GM21619 (cell line): ENCODE measurements at regions not wholly inside any gene's neighbourhood (a gene's known extent, or its start where the extent isn't known, plus 50 kb on each side); places are given as distances from the start of the nearest gene placed in this dataset.
"Not testable (repeated sequence)": the region's sequence is repeated elsewhere in the genome, so short reads cannot be mapped to it uniquely, and the experiment has no call there.

ENCODE experiments used
- ATAC-seq: cut with Tn5 transposase; IDR thresholded peaks from one replicate; pipeline ENCODE4 v1.9.1; 2021; ENCODE audit not compliant: unreplicated experiment

DNA sequence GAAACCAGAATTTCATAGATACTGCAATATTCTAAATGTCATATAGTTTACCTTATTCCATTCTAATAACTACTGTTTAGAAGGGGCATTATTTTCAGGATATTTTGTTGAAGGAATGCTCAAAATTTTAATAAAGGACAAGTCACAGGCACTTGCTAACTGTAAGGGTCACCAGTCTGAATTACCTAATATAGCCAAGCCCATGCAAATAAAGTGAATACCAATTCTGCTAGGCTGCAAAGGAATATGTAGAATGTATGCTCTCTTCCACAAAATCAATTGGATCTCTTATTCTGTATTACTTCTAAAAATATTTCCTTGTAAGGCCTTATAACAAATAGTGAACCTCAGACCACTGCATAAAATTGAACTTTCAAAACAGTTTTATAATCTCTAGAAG is 52.3 kb upstream of the FAT4 start:
- ATAC-seq: no peak

DNA sequence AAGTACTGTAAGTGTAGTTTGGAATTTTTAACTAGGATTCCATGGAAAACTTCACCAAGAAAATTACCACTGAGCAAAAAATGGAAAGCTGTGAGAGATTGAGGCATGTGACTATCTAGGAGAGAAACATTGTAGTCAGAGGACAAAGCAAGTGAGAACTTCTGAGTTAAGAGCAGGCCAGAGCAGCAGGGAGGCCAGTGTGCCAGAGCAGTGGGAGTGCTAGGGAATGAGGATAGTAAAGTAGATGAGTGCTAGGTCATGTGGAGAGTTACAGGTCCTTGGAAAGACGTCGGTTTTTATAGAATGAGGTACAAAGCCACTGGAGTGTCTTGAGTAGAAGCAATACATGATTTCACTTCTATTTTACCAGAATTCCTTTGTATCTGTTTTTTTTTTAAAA is 52.7 kb upstream of the FAT4 start:
- no peak for ATAC-seq

DNA sequence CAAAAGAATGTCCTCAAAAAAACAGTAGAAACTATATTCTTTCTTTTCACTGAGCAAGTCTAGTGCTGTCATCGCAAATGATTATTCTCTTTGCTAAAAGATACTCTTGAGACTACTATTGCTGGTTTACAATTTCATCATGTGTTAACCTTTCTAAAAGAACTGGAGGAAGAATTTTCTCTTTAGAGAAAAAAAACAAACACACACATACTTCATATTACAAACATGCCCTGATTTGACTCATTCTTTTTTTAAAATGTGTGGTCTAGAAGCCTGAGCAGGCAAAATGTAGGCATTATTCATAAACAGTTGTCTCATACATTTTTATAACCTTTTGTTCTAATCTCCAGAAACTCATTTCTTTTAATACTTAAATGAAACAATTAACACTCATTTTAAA is 60.6 kb upstream of the FAT4 start:
- no peak for ATAC-seq

- no peak for ATAC-seq
These were observed 69.8 kb upstream of the FAT4 start for GRCh38 chr4:125244848-125245450.

DNA sequence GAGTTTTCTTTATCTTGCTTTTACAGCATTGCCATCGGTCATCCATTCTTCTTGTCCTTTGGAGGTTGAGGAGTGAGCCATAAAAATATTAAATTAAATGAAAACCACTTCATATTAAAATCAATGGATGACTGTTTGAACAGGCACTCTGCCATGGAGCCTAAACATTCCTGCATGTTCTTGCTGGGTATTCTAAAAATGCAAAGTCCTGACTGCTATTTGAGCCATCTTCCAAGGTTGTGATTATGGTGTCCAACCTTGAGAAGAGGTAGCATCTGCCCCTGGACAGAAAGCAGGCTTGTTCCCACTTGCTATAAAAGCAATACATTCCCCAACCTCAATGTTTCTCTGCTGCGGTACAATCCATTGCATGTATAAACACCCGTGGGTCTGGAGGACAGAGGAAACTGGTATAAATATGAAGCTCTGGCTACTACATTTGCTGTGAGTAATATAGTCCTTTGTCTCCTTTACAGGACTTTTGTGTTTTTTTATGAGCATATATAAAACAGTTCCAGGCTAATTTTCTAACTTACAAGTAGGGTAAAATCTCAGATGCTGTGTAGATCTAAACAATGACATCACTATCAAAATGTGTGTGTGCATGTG is 70.9 kb upstream of the FAT4 start:
- no peak for ATAC-seq

GRCh38 chr4:125235971-125236370 is 78.8 kb upstream of the FAT4 start:
- ATAC-seq: no peak

DNA sequence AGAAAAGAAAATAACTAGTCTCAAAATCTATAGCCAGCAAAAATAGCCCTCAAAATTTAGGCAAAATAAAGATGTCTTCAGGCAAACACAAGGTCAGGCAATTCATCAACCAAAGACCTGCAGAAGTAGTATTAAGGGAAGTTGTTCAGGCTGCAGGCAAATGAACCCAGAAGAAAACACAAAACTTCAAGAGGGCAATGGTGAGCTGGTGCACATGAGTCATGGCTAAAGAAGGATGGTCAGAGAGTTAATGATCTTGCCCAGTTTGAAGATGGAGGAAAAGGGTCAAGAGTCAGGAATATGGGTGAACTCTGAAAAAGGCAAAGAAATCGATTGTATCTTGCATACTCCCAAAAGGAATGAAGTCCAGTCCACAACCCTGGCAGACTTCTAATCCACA is 83.1 kb upstream of the FAT4 start:
- ATAC-seq: no peak

- no peak for ATAC-seq
These were observed 85.1 kb upstream of the FAT4 start for GRCh38 chr4:125229596-125230058.

DNA sequence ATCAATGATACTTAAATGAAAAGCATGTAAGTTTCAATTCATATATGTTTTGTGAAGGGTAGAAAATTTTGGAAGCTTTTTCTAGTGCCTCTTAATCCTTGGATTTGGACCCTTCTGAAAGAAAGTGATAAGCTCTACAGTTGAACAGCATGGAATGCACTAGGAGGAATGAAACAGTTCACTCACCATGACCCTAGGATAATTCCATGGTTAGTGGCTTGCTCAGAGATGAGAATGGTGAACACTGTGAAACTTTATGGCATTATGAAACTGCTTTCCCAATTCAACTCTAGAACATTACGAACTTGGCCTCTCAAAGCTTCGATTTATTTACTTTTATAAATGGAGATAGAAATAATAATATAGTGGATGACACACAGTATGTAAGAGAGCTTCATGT is 88.9 kb upstream of the FAT4 start:
- ATAC-seq: no peak

- ATAC-seq: no peak
These were observed 114.2 kb upstream of the FAT4 start for GRCh38 chr4:125200556-125200955.

GRCh38 chr4:125198916-125199315 is 115.8 kb upstream of the FAT4 start:
- no peak for ATAC-seq

- ATAC-seq: not testable (repeated sequence)
These were observed 122.8 kb upstream of the FAT4 start for GRCh38 chr4:125191874-125192459.

DNA sequence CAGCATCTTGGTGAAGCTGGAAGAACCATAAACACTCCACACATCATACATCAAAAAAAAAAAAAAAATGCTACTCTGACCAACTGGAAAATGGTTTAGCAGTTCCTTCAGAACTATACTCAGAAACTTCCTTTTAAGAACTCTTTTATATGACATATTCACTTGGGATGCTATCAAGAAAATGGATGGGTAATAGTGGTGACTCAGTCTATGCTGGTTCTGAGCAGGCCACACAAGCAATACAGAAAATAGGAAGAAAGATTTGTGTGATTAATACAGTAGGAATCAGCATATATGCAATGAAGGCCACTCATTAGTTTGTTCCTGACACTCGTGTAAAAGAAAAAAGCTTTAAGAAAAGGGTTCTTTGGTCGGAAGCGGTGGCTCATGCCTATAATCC is 123.5 kb upstream of the FAT4 start:
- no peak for ATAC-seq

GRCh38 chr4:125187226-125188176 is 127.3 kb upstream of the FAT4 start:
- no peak for ATAC-seq

- ATAC-seq: no peak
These were observed 130.6 kb upstream of the FAT4 start for GRCh38 chr4:125184116-125184515.

DNA sequence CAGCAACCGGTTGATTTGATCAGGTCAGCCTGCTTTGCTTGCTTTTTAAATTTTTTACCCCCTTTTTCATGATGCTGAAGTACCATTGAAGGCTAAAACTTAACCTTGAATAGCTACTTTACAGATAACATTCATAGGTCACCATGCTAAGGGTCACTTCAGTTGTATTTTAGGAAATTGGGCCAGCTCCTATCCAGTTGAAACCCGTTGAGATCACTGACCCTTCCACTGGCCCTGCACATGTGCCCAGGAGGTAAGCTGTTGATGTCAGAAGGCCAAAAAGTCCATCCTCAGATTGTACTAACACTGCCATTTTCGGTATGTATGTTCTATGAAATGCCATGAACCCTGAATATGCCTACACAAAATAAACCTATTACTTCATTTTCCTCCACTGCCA is 133.0 kb upstream of the FAT4 start:
- no peak for ATAC-seq

DNA sequence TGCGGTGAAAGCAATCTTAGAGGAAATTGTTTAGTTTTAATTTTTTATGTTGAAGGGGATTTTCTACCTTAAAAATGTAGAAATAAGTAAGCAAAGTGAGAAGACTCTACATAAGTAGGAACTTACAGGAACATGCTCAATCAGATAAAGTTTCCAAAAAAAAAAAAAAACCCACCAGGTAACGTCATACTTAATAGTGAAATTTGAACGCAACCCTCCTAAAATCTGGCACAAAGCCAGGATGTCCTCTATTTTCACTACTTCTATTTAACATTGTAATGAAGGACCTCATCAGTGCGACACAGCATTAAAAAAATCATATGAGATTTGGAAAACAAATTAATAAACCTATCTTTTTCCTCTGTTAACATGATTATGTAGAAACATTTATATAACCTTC is 135.0 kb upstream of the FAT4 start:
- ATAC-seq: no peak

- no peak for ATAC-seq
These were observed 145.6 kb upstream of the FAT4 start for GRCh38 chr4:125169192-125169591.

DNA sequence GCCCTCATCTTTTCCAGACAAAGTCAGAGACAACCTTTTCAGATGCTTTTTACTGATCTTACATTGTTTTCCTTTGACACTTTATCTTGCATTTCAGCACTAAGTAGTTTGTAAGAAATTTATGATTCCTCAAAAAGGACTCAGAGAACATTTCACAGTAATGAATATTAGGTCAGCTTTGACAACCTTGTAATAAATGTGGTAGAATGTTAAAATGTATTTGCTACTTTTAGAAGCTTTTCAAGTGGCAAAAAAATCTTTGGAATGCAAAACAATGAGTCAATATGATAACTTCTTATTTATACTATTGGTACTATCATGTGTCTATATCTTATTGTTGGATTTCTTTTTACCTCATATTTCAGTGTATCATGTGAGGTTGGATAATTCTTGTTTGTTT is 146.2 kb upstream of the FAT4 start:
- no peak for ATAC-seq

DNA sequence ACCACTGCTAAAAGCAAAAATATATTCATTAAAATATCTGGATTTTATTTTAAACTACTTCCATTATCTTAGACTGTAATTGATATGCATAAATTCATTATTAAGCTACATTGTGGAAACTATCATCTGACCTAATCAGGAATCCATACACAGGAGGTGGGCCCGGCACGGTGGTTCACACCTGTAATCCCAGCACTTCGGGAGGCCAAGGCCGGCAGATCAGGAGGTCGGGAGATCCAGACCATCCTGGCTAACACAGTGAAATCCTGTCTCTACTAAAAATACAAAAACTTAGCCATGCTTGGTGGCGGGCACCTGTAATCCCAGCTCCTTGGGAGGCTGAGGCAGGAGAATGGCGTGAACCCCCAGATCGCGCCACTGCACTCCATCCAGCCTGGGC is 148.7 kb upstream of the FAT4 start:
- not testable (repeated sequence) for ATAC-seq

DNA sequence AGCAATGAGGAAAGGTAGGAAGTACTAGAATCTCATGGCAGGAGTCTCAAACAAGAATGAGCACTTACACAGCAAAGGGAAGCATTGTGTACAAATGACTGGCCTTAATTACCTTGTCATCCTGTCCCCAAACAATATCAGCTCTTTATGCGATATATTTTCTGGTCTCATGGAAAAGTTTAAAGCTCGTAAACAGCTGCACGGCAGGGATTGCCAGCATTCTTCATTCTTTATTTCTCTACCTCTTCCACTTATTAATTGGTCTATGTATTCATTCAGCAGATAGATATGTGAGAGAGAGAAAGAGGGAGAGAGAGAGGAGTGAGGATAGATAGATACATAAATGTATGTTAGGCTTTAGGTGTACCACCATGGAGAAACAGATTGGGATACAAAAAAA is 155.8 kb upstream of the FAT4 start:
- ATAC-seq: no peak

- no peak for ATAC-seq
These were observed 159.5 kb upstream of the FAT4 start for GRCh38 chr4:125155251-125155650.
